DMS153 (cell line): ENCODE measurements at regions not wholly inside any gene's neighbourhood (a gene's known extent, or its start where the extent isn't known, plus 50 kb on each side); places are given as distances from the start of the nearest gene placed in this dataset.
A peak's percentile ranks its signal among the peaks of the same experiment; 100 is the strongest.

Source experiments
- DNase-seq: peaks from one replicate; lab custom pipeline; 2025; lab: John Stamatoyannopoulos, UW

DNA sequence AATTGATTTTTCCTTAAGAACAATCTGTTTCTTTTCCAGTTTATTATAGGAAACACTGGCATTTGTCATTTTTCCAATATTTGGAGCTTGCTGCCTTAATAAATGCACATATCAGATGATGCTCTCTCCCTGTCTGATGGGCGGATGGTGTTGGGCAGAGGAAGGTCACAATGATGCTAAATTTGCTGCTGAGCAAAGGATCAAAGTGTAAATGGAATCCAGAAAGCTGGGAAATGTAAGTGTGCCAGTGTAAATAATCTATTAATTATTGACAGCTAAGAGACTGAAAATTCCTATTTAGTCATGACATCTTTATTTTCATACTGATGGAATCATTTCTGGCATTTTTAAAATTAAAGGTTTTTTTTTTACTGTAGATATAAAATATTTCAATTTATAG lies 243.2 kb downstream of the PTBP2 start:
- DNase-seq = no peak

DNA sequence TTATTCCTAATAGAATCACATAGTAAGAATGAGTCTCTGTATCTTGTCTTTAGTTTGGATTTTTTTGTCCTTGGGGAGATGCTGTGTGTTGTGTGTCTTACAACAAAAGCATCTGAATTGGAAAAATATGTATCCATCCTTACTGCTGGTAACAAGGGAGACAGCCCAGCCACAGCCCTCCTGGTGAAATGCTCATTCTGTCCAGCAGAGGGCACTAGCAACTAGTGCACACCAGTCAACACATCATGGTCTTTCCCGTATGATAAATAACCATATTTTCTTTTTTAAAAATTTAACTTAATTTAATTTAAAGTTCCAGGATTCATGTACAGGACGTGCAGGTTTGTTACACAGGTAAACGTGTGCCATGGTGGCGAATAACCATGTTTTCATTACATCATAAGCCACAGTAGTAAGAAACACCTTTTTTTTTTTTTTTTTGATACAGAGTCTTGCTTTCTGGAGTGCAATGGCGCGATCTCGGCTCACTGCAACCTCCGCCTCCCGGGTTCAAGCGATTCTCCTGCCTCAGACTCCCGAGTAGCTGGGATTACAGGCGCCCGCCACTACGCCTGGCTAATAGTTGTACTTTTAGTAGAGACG lies 245.1 kb downstream of the PTBP2 start:
- peak; percentile 44 for DNase-seq

DNA sequence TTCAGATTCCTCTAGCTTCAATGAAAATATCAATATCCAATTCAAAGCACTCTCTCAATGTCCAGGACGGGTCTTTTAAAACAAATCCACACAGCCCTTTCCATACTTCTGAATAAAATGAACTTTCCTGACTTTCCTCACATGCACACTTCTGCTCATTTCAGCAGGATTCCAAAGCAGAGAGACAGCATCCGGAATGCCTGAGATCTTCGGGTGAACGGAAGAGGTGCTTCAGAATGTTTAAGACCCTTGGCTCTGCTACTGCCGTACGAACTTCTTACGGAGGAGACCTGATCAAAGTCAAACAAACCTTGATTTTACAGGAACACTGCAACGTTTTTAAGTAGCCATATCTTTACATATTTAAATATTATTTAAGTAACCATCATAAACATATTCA lies 245.7 kb downstream of the PTBP2 start:
- no peak for DNase-seq

DNA sequence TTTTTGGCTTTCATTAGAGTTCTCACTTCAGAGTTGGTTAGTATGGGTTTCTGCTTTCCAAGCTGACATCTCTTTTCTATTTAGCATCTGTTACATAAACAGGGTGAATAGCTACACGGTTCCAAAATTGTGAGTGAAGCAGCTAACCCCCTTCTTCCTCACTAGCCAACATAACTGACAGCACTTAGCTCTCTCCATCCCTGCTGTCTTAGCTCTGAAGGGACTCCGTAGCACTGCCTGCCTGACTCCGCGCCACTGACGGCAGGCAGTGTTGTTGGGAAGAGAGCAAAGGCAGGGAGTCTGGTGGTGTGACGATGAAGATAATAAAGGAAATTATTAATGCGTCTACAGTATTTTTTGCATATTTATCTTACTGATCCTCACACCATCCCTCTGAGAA lies 247.0 kb downstream of the PTBP2 start:
- no peak for DNase-seq

DNA sequence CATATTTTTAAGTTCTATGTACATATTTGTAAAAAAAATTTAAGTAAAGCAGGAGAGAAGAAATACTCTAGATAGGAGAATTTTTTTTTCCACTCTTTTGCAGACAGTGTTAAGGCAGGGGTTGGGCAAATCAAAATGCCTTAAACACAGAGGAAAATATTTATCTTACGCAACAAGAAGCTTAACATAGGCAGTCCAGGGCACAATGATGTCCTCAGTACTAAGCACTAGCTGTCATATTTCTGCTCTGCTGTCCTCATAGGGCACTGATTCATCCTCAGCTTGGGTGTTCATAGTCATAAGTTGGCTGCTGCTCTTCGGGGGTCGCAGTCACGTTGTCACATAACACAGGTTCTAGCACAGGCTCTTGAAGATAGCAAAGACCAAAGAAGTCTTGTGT lies 247.4 kb downstream of the PTBP2 start:
- no peak for DNase-seq

DNA sequence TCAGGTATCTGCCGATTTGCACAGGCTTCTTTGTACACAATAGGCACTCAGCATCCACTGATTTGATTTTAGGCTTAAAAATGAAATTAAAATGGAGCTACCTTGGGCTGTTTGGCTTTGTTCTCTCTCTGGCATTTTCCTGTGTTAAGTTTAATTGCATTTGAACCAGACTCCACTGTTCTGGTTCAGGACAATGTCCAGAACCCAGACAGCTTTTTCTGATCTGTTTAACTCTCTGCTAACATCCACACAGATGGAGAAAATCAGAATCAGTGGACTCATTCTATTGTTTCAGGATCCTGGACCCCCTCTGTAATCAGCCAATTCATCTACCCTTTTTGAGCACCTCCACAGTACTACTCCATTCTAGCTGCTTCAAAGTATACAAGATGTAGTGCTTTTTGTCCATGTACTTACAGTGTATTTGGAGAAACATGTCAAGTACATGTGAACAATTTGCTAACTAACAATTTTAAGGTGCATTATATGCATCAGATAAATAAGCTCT lies 248.1 kb downstream of the PTBP2 start:
- DNase-seq = no peak

DNA sequence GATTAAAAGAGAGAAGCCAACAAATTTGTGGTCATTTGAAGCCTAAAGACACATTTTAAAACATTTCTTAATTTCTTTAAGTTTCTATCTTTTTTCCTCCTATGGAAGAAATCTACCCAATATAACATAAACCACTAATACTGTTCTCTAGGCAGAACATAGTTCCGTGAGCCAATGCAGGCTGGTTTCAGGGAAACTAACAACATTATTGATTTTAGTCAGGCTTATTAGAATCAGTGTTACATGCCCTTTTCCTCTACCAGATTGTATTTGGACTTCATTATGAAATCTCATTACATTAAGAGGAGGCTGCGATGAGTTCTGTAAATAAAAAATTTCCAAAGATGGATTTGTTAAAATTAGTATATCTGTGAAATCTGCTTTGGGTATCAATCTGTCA lies 249.9 kb downstream of the PTBP2 start:
- DNase-seq = no peak

DNA sequence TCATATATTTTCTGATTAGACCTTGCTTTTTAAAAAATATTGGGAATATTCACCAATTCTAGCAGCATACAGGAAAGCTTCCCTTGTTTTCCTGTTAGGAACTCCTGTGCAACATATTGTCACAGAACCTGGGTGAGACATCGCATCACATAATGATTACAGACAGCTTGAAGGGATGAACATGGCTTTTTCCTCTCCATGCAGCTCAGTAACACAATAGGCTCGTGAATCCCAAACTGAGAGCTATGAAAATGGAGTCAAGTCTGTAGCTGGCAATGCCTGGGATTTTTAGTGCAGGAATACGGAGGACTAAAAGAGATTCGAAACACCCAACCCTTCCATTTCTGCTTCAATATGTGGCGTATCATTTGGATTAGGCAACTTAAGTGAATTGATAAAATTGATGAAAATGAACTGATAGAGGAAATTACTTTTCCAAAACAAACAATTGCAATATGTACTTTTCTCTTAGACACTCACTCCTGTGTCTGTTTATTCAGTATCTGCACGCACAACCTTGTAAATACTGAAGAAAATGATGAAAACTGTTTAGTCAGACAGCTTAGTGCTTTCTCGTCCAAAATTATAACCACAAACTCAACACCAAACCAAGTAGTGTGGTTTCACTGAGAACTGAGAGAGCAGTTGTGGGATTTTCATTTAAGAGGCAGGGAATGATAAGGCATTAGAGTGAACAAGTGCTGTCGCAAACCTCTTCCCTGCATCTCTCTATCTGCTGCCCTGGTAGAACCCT lies 250.4 kb downstream of the PTBP2 start:
- no peak for DNase-seq

DNA sequence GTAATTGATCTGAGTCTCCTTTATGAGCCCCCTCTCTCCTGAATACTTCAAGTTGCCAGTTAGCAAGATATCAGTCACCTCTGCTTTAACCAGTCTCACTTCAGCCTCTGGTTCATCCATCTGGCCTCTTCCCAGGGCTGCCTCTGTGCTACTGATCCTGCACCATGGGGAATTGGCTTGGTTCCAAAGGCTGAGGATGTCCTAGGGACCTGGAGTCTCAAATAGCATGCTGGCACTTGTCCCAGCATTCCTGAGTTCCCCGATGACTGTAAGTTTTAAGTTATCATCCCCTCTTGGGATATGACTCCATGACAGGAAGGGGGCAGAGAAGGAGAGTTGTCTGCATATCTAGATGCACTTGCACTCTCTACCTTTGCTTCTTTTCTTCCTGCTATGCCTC lies 252.0 kb downstream of the PTBP2 start:
- DNase-seq = no peak

DNA sequence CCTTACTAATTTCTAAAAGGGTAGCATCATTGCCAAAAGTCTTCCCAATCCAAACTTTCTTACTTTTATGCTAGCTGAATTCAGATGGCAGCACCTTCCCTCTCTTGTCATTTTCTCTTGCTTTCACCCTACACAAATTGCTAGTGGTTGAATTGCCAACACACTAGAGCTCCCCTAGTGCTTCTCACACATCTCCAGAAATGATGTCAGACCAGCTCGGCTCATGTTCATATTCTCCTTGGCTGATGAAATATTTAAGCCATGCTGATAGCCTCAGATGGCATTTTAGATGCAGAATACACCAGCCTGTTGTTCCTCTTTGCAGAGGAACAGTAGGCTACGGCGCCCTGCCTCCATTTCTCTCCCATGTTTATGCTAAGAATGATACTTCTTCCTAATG lies 256.9 kb downstream of the PTBP2 start:
- DNase-seq = no peak

DNA sequence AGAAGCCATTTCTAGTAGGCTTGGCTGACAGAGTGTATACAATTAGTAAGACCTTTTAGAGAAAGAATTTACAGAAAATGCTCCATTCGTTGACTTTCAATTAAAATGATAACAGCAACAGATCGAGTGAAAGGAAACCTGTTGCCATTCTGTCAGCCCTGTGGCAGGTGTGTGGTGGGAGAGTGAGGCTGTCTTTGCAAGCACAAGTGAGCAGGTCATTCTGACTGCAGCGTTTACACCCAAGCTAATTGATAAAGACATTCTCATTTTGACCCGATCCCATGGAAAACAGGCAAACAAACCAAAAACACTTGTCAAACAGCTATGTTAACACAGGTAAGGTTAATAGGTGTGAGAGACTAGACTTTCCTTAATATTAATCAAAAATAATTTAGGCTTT lies 257.3 kb downstream of the PTBP2 start:
- DNase-seq = no peak

DNA sequence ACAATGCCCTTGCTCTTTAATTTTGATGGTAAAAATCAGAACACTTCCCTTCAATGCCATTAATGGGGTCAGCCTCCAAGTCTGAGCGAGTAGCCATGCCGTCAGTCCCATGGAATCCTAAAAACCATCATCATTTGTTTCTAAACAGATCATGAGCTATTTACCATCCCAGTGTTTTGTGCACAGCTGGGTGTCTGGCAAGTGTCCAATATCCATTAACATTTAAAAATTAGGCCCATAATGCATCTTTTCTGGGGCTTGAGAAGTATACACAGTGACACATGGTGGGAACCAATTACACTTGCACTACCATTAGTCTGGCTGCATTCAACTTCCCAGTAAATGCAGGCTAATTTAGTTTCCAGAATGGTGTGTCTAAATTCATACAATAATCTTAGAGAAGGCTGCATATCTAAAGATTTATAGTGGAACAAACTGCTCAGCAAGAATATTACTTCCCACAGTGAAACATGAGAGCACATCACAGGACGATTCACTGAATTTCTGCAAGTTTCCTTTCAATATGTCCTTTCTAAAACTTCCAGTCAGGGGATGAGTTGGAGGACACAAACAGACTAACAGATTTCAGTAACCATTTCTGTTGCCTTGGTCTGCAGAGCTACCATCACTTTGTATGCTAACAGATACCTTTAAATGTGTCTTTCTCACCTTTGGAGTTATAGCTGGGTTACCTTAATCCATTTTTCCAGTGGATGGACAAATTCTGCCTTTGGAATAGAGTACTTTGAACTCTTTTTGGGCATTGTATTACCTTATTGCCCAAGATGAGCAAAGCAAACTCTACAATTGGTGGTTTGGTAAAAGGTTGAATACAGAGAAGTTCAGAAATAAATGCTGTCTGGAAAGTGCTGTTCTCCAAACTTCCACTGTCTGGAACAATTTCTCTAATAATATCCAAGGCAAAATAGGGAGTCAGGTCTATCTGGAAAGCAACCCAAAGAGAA lies 258.0 kb downstream of the PTBP2 start:
- DNase-seq = peak; percentile 40

DNA sequence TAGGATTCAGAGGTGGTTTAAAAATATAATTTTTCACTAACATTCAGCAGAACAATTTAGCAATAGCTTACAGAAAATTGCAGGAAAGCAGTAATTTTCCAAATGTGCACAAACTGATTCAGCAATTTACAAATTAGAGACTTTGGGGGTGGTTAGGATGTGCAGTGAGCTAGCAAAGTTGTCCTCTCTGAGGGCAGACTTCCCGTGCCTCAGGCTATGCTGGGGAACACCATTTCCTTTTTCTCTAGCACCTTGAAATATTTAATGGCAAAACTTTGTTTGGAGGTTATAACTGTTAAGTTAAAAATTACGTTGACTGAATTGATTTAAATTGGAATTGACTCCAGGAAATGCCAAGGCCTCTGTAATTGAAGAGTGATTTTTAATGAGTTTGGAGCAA lies 258.9 kb downstream of the PTBP2 start:
- DNase-seq = no peak

DNA sequence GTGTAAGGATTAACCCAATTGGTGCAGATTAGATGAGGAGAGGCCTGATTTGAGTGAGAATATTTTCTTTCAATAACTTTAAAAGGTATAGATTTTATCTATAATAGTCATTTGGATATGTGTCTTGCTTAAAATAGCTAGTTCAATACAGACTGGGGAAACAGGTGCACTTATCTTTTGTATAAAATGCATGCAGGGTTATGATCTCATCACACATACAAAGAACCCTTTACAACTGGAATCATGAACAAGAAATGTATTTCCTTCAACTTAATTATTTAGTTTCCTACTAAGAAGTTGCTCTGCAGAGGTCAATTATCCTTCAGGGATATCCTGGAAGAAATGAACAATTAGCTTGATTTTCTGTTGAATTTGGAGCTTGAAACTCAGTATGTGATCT lies 259.6 kb downstream of the PTBP2 start:
- DNase-seq = no peak

DNA sequence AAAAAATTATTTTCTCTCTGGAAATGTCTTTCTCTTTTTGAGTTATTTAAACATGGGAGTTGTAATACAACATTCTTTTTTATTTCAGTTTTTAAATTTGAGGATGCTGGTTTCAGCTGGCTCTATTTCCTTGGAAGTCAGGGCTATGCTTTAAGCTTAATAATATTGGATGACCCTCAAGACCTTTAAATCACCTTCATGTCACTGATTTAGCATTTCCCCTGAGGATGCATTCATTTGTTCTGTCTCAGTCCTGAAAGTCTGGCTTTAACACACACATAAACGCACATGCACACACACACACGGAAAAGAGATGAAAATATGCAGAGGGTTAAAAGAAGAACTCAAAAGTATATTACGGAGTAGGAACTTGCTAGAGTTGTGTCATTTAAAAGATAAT lies 260.5 kb downstream of the PTBP2 start:
- no peak for DNase-seq

DNA sequence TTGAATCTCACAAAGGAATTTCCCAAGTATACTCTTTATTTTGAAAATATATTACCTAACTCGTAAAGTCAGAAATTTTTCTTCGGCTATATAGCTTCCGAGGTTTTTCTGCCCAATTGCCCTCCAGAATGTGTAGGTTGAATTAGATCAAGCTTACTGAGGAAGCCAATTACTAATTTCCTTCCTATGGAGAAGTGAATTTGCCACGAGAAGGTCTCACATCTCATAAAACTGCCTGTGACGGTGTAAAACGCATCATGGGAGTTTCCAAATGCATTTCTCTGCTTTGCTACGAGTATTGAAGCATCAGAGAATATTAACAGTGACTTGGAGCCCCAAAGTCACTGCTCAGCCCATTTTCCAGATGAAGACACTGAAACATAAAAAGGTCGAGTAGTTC lies 262.3 kb downstream of the PTBP2 start:
- no peak for DNase-seq

DNA sequence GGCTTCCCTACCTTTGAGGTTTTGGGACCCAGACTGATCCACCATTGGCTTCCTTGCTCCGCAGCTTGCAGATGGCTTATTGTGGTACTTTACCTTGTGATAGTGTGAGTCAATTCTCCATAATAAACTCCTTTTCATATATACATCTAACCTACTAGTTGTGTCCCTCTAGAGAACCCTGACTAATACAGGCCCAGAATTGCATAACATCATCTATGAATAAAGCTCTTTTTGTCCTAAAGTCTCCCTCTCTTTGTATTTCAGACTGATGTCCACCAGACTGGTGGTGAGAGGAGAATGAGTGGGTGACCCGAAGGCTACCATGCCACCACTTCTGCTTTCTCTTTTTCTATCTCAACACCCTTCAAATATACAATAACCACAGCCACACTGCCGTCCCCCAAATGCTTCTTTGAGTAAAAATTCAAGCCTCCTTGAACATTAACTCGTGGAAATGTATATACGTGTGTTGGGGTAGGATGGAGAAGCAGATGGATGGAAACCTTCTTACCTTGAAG lies 265.7 kb downstream of the PTBP2 start:
- DNase-seq = no peak

DNA sequence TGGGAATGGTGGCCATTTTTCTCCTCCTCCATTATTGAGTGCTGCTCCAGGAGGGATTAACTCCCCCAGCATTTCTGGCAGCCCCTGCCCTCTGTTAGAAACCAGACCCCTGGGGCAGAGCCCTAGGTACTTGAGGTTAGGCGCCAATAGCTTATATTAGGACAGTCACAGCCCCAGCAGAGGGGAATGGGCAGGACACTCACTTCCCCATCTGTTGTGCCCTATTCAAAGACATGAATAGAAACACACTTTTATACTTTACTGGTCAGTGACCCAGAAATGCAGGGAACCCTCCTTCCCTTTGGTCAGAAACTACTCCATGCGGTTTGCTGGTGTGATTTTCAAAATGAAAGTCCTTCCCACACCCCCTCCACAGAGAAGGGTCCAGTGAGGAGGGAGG lies 267.7 kb downstream of the PTBP2 start:
- DNase-seq = no peak

DNA sequence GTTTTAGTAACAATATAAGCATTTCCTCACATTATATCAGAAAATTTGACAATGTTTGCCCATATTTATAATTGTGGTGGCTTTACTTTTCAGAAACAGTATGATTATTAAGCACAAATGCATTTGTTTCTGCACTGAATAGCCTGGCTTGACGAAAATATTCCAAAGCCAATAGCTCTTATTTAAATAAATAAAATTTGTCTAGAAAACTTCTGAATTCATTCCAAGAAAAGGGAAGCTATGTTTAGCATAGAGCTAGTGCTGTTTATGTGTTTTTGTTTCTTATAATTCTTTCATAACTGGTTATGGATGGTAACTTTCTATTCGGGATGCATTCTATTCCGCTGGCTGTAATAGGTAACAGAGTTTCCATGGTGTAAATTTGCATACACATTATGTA lies 268.6 kb downstream of the PTBP2 start:
- DNase-seq = no peak

DNA sequence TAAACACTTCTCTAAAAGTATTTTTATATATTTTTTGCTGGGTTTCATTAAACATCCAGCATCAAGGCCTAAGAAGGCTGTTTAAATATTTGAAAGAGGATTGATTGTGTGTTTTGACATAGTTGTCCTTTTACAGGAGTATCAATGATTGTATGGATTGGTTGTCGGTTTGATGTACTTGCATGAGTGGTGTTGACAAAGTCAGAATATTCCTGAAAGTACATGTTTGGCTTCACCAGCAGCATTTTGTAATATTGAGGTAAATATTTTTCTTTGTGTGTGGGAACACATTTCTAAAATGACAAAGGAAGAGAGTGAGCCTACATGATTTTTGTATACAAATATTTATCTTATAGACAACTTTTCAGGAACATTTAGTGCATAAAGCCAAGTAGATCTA lies 269.7 kb downstream of the PTBP2 start:
- no peak for DNase-seq

DNA sequence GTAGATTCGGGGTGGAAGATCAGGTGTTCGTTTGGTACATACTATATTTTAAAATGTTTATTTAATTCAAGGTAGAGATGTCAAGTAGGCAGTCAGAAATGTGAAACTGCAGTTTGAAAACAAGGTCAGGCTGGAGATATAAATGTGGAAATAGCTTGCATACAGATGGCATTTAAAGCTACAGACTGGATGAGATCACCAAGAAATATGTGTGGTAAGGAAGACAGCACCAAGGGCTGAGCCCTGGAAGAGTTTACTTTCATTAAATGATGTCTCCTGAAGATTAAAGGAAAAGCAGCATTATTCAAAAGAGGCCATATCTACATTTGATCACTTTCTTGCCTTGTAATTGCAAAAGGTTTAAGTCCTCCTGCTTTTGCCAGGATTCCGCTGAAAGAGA lies 271.3 kb downstream of the PTBP2 start:
- no peak for DNase-seq

DNA sequence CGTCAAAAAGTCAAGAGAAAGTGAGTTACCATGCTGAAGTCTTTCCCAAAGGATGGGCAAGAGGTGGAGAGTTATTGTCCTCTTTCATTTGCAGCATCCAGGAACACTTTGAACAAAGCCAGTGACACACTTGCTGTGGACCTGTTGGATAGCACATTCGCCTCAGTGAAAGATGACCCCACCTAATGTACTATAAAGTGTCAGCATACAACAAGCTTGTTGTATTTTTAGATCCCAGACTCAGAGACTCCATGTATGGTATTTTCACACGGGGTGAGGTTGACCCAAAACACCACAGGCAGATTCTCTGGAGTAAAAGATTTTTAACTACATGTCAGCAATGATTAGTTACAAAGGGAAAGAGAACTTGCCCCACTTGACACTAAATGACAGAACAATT lies 273.8 kb downstream of the PTBP2 start:
- DNase-seq = no peak

DNA sequence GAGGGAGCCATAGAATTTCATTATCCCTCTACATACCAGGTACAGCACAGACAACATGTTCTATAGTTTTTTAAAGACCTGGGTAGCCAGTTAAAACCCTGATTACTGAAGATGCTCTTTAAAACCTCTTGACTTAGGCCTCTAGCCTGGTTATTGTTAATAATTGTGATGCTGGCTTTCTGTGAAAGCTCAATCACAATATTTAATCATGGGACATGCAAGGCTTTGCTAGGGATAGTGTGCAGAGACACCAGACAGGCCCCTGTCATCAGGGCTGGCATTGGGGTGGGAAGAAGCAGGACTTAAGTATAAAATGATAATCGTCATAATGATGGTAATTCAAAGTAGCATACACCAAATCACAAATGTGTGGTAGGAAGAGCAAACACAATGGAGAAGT lies 274.4 kb downstream of the PTBP2 start:
- no peak for DNase-seq
